BLaER1 (cell line): ENCODE measurements at regions not wholly inside any gene's neighbourhood (a gene's known extent, or its start where the extent isn't known, plus 50 kb on each side); places are given as distances from the start of the nearest gene placed in this dataset.

ENCODE experiments used
- H3K27ac ChIP-seq: shearing (Covaris generic); formaldehyde crosslinking; 2 replicates; pipeline ENCODE4 v1.8.1; 2022
- H3K27me3 ChIP-seq: shearing (Covaris generic); formaldehyde crosslinking; 2 replicates; pipeline ENCODE4 v1.8.1; 2022
- H3K36me3 ChIP-seq: shearing (Covaris generic); formaldehyde crosslinking; 2 replicates; pipeline ENCODE4 v1.8.1; 2022
- H3K4me1 ChIP-seq: shearing (Covaris generic); formaldehyde crosslinking; 2 replicates; pipeline ENCODE4 v1.8.1; 2022
- H3K4me2 ChIP-seq: shearing (Covaris generic); formaldehyde crosslinking; 2 replicates; pipeline ENCODE4 v1.8.1; 2022
- H3K4me3 ChIP-seq: shearing (Covaris generic); formaldehyde crosslinking; 2 replicates; pipeline ENCODE4 v1.8.1; 2022
- H3K9ac ChIP-seq: shearing (Covaris generic); formaldehyde crosslinking; 2 replicates; pipeline ENCODE4 v1.8.1; 2022
- H3K9me3 ChIP-seq: shearing (Covaris generic); formaldehyde crosslinking; 2 replicates; pipeline ENCODE4 v1.8.1; 2022
- H4K20me1 ChIP-seq: shearing (Covaris generic); formaldehyde crosslinking; 2 replicates; pipeline ENCODE4 v1.8.1; 2022
- Cebpa-rat ChIP-seq: shearing (Covaris generic); IDR thresholded peaks from 2 replicates; pipeline ENCODE4 v1.8.1; 2022

GRCh38 chr11:44399968-44400367 is 90.0 kb upstream of the ALX4 start:
- no peaks in the 10 kb centered on the region for H3K27me3 ChIP-seq
- 0 out of 2 replicates have a peak, but pooled peaks cover 3% of the 10 kb centered on the region for H3K9me3 ChIP-seq
- no peak overlapping the region for H3K9ac ChIP-seq
- peaks cover 31% of the 10 kb centered on the region for H3K4me1 ChIP-seq
- no peaks in the 10 kb centered on the region for H4K20me1 ChIP-seq
- TF ChIP-seq Cebpa-rat, result no peak
- no peaks in the 10 kb centered on the region for H3K36me3 ChIP-seq
- H3K4me3 ChIP-seq, result no peak overlapping the region
- H3K27ac ChIP-seq, result no peak overlapping the region
- H3K4me2 ChIP-seq, result no peak overlapping the region

GRCh38 chr11:44400431-44400830 is 90.5 kb upstream of the ALX4 start:
- Histone ChIP-seq H4K20me1 (no peaks in the 10 kb centered on the region), H3K4me2 (no peak overlapping the region), H3K9ac (no peak overlapping the region), H3K4me3 (no peak overlapping the region), H3K9me3 (no peaks in the 10 kb centered on the region), H3K27me3 (no peaks in the 10 kb centered on the region), H3K4me1 (peaks cover 31% of the 10 kb centered on the region), H3K36me3 (no peaks in the 10 kb centered on the region), H3K27ac (no peak overlapping the region)
- TF ChIP-seq Cebpa-rat, result no peak

GRCh38 chr11:44402466-44403075 is 92.6 kb upstream of the ALX4 start:
- no peak for TF ChIP-seq Cebpa-rat
- Histone ChIP-seq H3K4me3 (no peak overlapping the region), H4K20me1 (no peaks in the 10 kb centered on the region), H3K4me2 (peak overlapping the region; percentile 42), H3K27ac (no peak overlapping the region), H3K27me3 (no peaks in the 10 kb centered on the region), H3K9me3 (no peaks in the 10 kb centered on the region), H3K36me3 (no peaks in the 10 kb centered on the region), H3K9ac (no peak overlapping the region), H3K4me1 (peaks cover 38% of the 10 kb centered on the region)

GRCh38 chr11:44403176-44403575 is 93.2 kb upstream of the ALX4 start:
- Histone ChIP-seq H3K9ac (no peak overlapping the region), H3K27ac (no peak overlapping the region), H3K27me3 (no peaks in the 10 kb centered on the region; the same call in 1 of the 2 replicates), H3K9me3 (no peaks in the 10 kb centered on the region), H3K4me2 (peak overlapping the region; percentile 42), H3K4me1 (peaks cover 35% of the 10 kb centered on the region), H3K4me3 (no peak overlapping the region), H3K36me3 (no peaks in the 10 kb centered on the region), H4K20me1 (no peaks in the 10 kb centered on the region)
- TF ChIP-seq Cebpa-rat, result no peak

GRCh38 chr11:44403587-44404273 is 93.8 kb upstream of the ALX4 start:
- no peaks in the 10 kb centered on the region; the same call in 1 of the 2 replicates for H3K27me3 ChIP-seq
- H3K9me3 ChIP-seq, result no peaks in the 10 kb centered on the region
- H3K27ac ChIP-seq, result no peak overlapping the region
- no peak overlapping the region for H3K9ac ChIP-seq
- peaks cover 29% of the 10 kb centered on the region for H3K4me1 ChIP-seq
- H3K4me3 ChIP-seq, result no peak overlapping the region
- no peak overlapping the region for H3K4me2 ChIP-seq
- TF ChIP-seq Cebpa-rat, result no peak
- no peaks in the 10 kb centered on the region for H4K20me1 ChIP-seq
- H3K36me3 ChIP-seq, result no peaks in the 10 kb centered on the region

DNA sequence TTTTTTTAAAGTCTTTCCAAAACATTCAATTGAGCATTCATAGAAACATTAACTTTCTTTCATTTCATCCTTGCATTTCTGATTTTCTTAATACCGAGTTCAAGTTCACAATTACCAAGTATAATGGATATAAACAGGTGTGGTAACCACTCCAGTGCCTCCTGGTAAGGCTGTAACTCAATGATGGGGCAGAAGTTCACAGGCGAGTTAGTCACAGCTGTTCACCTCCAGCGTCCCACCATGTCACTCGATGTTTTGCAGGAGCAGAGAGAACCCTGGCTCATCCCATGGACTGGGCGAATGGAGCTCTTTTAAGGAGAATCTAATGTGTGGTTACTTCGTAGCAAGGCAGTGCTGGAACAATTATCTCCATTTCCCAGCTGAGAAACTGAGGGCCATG is 94.4 kb upstream of the ALX4 start:
- Histone ChIP-seq H3K27me3 (no peaks in the 10 kb centered on the region; the same call in 1 of the 2 replicates), H3K4me1 (peaks cover 24% of the 10 kb centered on the region)

GRCh38 chr11:44404736-44405395 is 94.9 kb upstream of the ALX4 start:
- H3K4me2 ChIP-seq, result no peak overlapping the region
- no peak overlapping the region for H3K4me3 ChIP-seq
- no peaks in the 10 kb centered on the region for H3K36me3 ChIP-seq
- H3K9ac ChIP-seq, result no peak overlapping the region
- H3K27ac ChIP-seq, result no peak overlapping the region
- no peaks in the 10 kb centered on the region for H4K20me1 ChIP-seq
- no peaks in the 10 kb centered on the region for H3K9me3 ChIP-seq
- no peak for TF ChIP-seq Cebpa-rat
- H3K27me3 ChIP-seq, result no peaks in the 10 kb centered on the region; the same call in 1 of the 2 replicates
- peaks cover 22% of the 10 kb centered on the region for H3K4me1 ChIP-seq

More for the DNA sequence above, 94.4 kb upstream of the ALX4 start:
- H3K4me3 ChIP-seq, result no peak overlapping the region
- H4K20me1 ChIP-seq, result no peaks in the 10 kb centered on the region
- no peak for TF ChIP-seq Cebpa-rat
- H3K27ac ChIP-seq, result no peak overlapping the region
- H3K4me2 ChIP-seq, result no peak overlapping the region
- no peak overlapping the region for H3K9ac ChIP-seq
- no peaks in the 10 kb centered on the region for H3K9me3 ChIP-seq
- no peaks in the 10 kb centered on the region for H3K36me3 ChIP-seq

DNA sequence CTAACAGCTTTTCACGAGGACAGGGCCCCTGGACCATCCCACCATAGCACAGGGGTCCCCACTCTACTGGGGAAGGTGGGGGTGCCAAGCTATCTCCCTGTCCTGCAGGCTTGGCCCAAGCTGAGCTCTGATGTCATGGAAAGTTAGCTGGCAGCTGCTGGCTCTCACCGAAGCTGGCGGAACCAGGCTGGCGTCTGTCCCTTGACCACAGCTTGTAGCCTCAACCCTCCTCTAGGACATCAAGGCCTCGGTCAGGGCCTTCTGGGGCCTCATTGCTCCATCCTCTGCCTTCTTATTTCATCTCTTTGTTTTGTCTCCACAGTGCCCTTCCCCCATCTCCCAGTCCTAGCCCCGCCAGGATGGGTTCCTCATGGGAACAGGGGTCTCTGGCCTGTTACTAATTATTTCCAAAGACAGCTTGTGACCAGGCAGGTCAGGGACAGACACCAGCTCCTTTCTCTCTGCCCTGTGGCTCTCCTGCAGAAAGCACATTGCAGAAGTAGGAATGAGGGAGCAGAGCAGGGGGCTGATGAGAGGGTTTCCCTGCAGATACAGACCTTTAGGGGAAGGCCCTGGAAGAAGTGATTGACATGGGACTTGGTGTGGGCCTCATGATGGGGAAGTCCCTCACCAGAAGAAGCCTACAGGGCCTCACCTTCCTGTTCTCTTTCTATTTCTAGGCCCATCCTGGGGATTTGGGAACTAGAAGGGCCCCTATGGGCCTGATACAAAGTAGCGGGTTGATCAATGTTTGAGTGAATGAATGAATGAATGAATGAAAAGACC is 97.5 kb upstream of the ALX4 start:
- no peak overlapping the region for H3K4me3 ChIP-seq
- H3K27me3 ChIP-seq, result no peaks in the 10 kb centered on the region; the same call in 1 of the 2 replicates
- TF ChIP-seq Cebpa-rat, result no peak
- peak overlapping the region; percentile 27 for H3K4me2 ChIP-seq
- H3K4me1 ChIP-seq, result peaks cover 19% of the 10 kb centered on the region
- H3K9ac ChIP-seq, result no peak overlapping the region
- H3K9me3 ChIP-seq, result peaks cover 16% of the 10 kb centered on the region
- no peaks in the 10 kb centered on the region for H3K36me3 ChIP-seq
- no peak overlapping the region for H3K27ac ChIP-seq
- no peaks in the 10 kb centered on the region for H4K20me1 ChIP-seq

DNA sequence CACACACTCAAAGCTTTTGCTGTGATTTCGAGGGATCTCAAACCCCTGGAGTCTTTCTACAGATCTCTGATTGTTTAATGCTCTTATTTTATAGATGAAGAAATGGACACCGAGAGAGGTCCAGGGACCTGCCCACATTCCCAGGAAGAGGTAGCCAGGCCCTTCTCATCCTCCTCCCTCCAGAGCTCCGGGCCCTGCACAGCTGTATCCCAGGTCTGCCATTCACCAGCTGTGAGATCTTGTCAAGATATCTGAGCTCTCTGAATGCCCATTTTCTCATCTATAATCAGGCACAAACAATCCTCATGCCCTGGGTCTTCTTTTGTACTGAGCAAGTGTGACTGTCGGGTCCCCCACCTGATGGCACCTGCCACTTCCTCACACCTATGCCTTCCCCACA is 98.2 kb upstream of the ALX4 start:
- Histone ChIP-seq H3K4me2 (no peak overlapping the region), H3K27me3 (no peaks in the 10 kb centered on the region; the same call in 1 of the 2 replicates), H3K36me3 (no peaks in the 10 kb centered on the region), H3K4me1 (peaks cover 12% of the 10 kb centered on the region), H3K9me3 (peaks cover 19% of the 10 kb centered on the region), H3K4me3 (no peak overlapping the region), H3K9ac (no peak overlapping the region), H3K27ac (no peak overlapping the region), H4K20me1 (no peaks in the 10 kb centered on the region)
- no peak for TF ChIP-seq Cebpa-rat
